PC-3 (cell line): ENCODE measurements at regions not wholly inside any gene's neighbourhood (a gene's known extent, or its start where the extent isn't known, plus 50 kb on each side); places are given as distances from the start of the nearest gene placed in this dataset.

Source experiments
- CTCF ChIP-seq: fragments of 300-600 bp; sonication (generic); conservative IDR thresholded peaks from 2 replicates; pipeline ENCODE4 v1.5.1; 2017; ENCODE audit warnings: antibody characterized with exemption, low read depth, mild to moderate bottlenecking, low read length
- EZH2phosphoT487 ChIP-seq: fragments of 300-600 bp; sonication (generic); IDR thresholded peaks from 2 replicates; pipeline ENCODE4 v1.6.1; 2018; ENCODE audit warnings: mild to moderate bottlenecking, antibody characterized with exemption, low read length, borderline replicate concordance

GRCh38 chrX:74179990-74180389 lies 124.0 kb upstream of the ZCCHC13 start:
- TF ChIP-seq CTCF (no peak), EZH2phosphoT487 (no peak)
